ENCODE measurements at regions not wholly inside any gene's neighbourhood (a gene's known extent, or its start where the extent isn't known, plus 50 kb on each side); places are given as distances from the start of the nearest gene placed in this dataset.
"Not testable (repeated sequence)": the region's sequence is repeated elsewhere in the genome, so short reads cannot be mapped to it uniquely, and the experiment has no call there.

GRCh38 chr5:17054911-17055310 is 118.8 kb upstream of the MYO10 start:
- H3K36me3 ChIP-seq (ENCODE audit: control insufficient read depth in 2 of 3, insufficient read depth in 3 of 3, low read length in 3 of 3) = no peaks in the 10 kb centered on the region
- no peak for TF ChIP-seq CTCF (IDR thresholded peaks at IDR 0.05; ENCODE audit: borderline replicate concordance, extremely low read depth, insufficient read depth)
- H3K9me3 ChIP-seq (ENCODE audit: control insufficient read depth in 2 of 3, insufficient read depth in 1 of 3, low read length in 3 of 3) = no peaks in the 10 kb centered on the region
- no peak overlapping the region for H3K9ac ChIP-seq (ENCODE audit: low read length in 3 of 3)
- H3K27me3 ChIP-seq (ENCODE audit: control insufficient read depth, insufficient read depth, low read length) = no peaks in the 10 kb centered on the region
- H3K4me1 ChIP-seq (ENCODE audit: control insufficient read depth in 2 of 3, insufficient read depth in 2 of 3, low read depth in 1 of 3, low read length in 3 of 3) = peaks cover 0 to 3% (median 0%) of the 10 kb centered on the region in 3 donors
- no peak for FAIRE-seq
- intact Hi-C loops (cut with DNase I) = no loop called here
- DNase-seq = peak in 1 of 5 donors; percentile 48
- H3K4me3 ChIP-seq (ENCODE audit: low read length in 3 of 3) = no peak overlapping the region
- no peak overlapping the region for H3K27ac ChIP-seq (ENCODE audit: low read depth in 2 of 2, low read length in 2 of 2)

DNA sequence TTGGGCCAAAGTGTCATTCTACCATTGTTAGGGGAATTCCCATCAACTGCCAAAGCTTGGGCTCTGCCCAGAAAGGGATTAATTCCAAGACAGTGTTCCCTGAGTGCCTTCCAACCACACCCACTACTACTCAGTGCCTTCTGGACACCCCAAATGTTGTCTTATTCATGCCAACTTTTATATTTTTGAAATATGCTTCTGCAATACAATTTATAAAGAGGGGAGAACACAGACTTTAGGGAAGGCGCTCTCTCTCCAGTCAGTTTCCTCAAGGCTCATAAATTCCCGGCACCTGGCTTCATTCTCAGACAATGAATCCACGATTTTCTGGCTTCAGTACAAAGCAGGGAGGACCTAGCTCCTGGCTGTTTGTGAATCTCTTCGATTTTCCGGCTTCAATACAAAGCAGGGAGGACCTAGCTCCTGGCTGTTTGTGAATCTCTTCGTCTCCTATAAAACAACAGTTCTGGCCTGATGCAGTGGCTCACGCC is 120.1 kb upstream of the MYO10 start:
- peaks cover 0 to 3% (median 0%) of the 10 kb centered on the region in 3 donors for H3K4me1 ChIP-seq (ENCODE audit: control insufficient read depth in 2 of 3, insufficient read depth in 2 of 3, low read depth in 1 of 3, low read length in 3 of 3)
- DNase-seq (no peak), FAIRE-seq (no peak)
- H3K36me3 ChIP-seq (ENCODE audit: control insufficient read depth in 2 of 3, insufficient read depth in 3 of 3, low read length in 3 of 3) = no peaks in the 10 kb centered on the region
- H3K27ac ChIP-seq (ENCODE audit: low read depth in 2 of 2, low read length in 2 of 2) = no peak overlapping the region
- H3K27me3 ChIP-seq (ENCODE audit: control insufficient read depth, insufficient read depth, low read length) = no peaks in the 10 kb centered on the region
- H3K9me3 ChIP-seq (ENCODE audit: control insufficient read depth in 2 of 3, insufficient read depth in 1 of 3, low read length in 3 of 3) = no peaks in the 10 kb centered on the region
- no peak overlapping the region for H3K9ac ChIP-seq (ENCODE audit: low read length in 3 of 3)
- H3K4me3 ChIP-seq (ENCODE audit: low read length in 3 of 3) = no peak overlapping the region
- TF ChIP-seq CTCF (IDR thresholded peaks at IDR 0.05; ENCODE audit: borderline replicate concordance, extremely low read depth, insufficient read depth) = no peak
- intact Hi-C loops (cut with DNase I) = no loop called here

DNA sequence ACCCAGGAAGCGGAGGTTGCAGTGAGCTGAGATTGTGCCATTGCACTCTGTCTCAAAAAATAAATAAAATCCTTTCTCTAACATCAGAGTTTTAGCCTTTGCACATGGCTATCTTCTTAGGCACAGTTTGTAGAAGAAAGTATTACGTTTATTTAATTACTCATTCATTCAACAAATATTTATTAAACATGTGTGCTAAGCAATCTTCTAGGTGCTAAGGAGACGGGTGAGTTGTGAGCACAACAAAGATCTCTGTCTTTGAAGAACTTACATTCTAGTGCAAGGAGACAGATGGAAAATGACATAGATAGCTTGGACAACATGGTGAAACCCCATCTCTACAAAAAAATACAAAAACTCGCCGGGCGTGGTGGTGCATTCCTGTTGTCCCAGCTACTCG is 122.3 kb upstream of the MYO10 start:
- no peaks in the 10 kb centered on the region for H3K36me3 ChIP-seq (ENCODE audit: control insufficient read depth in 2 of 3, insufficient read depth in 3 of 3, low read length in 3 of 3)
- peaks cover 0 to 3% (median 0%) of the 10 kb centered on the region in 3 donors for H3K4me1 ChIP-seq (ENCODE audit: control insufficient read depth in 2 of 3, insufficient read depth in 2 of 3, low read depth in 1 of 3, low read length in 3 of 3)
- intact Hi-C loops (cut with DNase I) = no loop called here
- DNase-seq = no peak
- TF ChIP-seq CTCF (IDR thresholded peaks at IDR 0.05; ENCODE audit: borderline replicate concordance, extremely low read depth, insufficient read depth) = no peak
- H3K9me3 ChIP-seq (ENCODE audit: control insufficient read depth in 2 of 3, insufficient read depth in 1 of 3, low read length in 3 of 3) = no peaks in the 10 kb centered on the region
- no peaks in the 10 kb centered on the region for H3K27me3 ChIP-seq (ENCODE audit: control insufficient read depth, insufficient read depth, low read length)
- H3K27ac ChIP-seq (ENCODE audit: low read depth in 2 of 2, low read length in 2 of 2) = no peak overlapping the region
- no peak overlapping the region for H3K9ac ChIP-seq (ENCODE audit: low read length in 3 of 3)
- FAIRE-seq = no peak
- no peak overlapping the region for H3K4me3 ChIP-seq (ENCODE audit: low read length in 3 of 3)

DNA sequence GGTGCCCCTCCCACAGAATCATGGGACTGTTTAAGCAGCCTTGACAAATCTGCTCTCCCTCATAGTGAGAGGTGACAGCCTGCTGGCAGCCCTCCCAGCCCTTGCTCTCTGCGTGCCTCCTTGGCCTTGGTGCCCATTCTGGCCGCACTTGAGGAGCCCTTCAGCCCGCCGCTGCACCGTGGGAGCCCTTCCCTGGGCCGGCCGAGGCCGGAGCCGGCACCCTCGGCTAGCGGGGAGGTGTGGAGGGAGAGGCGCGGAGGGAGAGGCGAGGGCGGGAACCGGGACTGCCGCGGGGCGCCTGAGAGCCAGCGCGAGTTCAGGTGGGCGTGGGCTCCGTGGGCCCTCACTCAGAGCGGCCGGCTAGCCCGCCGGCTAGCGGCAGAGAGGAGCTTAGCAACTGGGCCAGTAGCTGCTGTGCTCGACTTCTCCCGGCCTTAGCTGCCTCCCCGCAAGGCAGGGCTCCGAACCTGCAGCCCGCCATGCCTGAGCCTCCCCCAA is 125.9 kb upstream of the MYO10 start:
- Histone ChIP-seq H3K9ac (ENCODE audit: low read length in 3 of 3) (no peak overlapping the region), H3K27me3 (ENCODE audit: control insufficient read depth, insufficient read depth, low read length) (no peaks in the 10 kb centered on the region), H3K4me3 (ENCODE audit: low read length in 3 of 3) (no peak overlapping the region), H3K4me1 (ENCODE audit: control insufficient read depth in 2 of 3, insufficient read depth in 2 of 3, low read depth in 1 of 3, low read length in 3 of 3) (peaks cover 0 to 3% (median 0%) of the 10 kb centered on the region in 3 donors), H3K36me3 (ENCODE audit: control insufficient read depth in 2 of 3, insufficient read depth in 3 of 3, low read length in 3 of 3) (no peaks in the 10 kb centered on the region), H3K9me3 (ENCODE audit: control insufficient read depth in 2 of 3, insufficient read depth in 1 of 3, low read length in 3 of 3) (no peaks in the 10 kb centered on the region), H3K27ac (ENCODE audit: low read depth in 2 of 2, low read length in 2 of 2) (no peak overlapping the region)
- FAIRE-seq = no peak
- peak in 2 of 5 donors; percentile 25 to 67 for DNase-seq
- no peak for TF ChIP-seq CTCF (IDR thresholded peaks at IDR 0.05; ENCODE audit: borderline replicate concordance, extremely low read depth, insufficient read depth)
- intact Hi-C loops (cut with DNase I) = no loop called here

GRCh38 chr5:17062741-17063140 is 126.7 kb upstream of the MYO10 start:
- H3K4me3 ChIP-seq (ENCODE audit: low read length in 3 of 3); FAIRE-seq; H3K9ac ChIP-seq (ENCODE audit: low read length in 3 of 3); H3K36me3 ChIP-seq (ENCODE audit: control insufficient read depth in 2 of 3, insufficient read depth in 3 of 3, low read length in 3 of 3); DNase-seq; H3K27me3 ChIP-seq (ENCODE audit: control insufficient read depth, insufficient read depth, low read length); H3K9me3 ChIP-seq (ENCODE audit: control insufficient read depth in 2 of 3, insufficient read depth in 1 of 3, low read length in 3 of 3); intact Hi-C loops (cut with DNase I); H3K27ac ChIP-seq (ENCODE audit: low read depth in 2 of 2, low read length in 2 of 2); H3K4me1 ChIP-seq (ENCODE audit: control insufficient read depth in 2 of 3, insufficient read depth in 2 of 3, low read depth in 1 of 3, low read length in 3 of 3): not testable (repeated sequence)

Data from kidney (tissue), 13 donors.